ENCODE measurements at regions not wholly inside any gene's neighbourhood (a gene's known extent, or its start where the extent isn't known, plus 50 kb on each side); places are given as distances from the start of the nearest gene placed in this dataset.

DNA sequence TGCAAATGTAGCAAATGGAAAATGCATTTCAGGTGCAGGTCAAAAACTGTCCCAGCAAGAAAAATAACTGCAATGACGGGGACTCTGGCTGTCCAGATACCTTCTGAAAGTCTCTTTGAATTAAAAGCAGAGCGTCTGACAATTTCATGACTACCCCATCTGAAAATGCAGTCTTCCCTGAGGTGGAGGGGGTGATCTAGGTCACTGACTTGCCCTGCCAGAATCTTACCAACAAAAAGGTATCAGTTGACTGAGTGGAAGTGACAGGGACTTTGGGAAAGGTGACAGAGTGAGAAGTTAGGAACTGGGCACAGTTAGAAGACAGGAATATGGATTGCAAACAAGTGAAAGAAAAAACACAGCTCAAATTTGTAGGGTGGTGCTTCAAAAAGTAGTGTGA is 402.2 kb downstream of the DHX35 start:
- intact Hi-C loops (cut with DNase I), result no loop called here
- ATAC-seq (no peak), DNase-seq (no peak)

DNA sequence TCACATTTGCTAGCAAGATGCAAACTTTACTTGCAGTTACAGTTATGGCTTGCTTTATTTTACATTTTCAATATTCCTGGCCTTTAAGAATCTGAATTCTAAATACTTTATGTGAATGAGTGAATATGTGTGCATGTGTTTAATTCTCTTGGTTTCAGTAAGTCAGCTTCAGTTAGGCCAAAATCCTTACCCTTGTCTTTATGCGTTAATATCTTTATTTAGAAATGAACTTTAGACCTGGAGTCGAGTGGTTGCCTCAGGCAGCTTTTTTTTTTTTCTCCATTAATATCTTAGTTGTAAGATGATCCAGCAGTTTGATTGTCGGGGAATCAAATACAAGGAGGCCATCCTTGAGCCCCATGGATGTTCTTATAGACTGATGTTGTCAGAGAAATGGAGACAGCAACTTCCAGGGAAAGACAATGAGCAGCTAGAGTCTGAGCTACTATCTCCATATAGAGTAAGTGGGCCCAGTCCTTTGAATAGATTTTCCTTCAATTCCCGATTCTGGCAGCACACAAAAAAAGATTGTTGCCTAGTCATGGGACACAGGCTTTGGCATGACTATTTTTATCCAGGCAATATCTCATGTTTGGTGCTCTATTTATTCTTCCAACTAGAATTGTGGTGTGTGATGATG is 398.0 kb downstream of the DHX35 start:
- DNase-seq, result no peak
- ATAC-seq, result no peak
- intact Hi-C loops (cut with DNase I), result no loop called here

DNA sequence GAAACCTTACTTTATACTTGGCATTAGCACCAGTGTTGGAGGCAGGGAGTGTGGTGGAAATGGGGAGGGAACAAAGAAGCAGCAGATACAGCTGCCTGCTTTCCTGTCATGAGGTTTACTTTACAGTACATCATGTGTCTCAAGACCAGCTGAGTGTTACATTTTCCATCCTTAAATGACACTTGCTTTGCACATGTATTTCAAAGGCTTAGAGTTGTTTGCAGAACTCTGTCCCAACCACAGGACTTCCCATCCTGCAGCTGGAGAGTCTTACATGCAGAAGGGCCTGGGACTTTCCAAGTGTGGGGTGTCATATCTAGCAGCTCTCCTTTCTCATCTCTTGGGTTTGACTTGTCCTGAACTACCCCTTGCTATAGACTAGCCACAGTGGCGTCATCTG is 395.9 kb downstream of the DHX35 start:
- ATAC-seq (peak; percentile 30 to 68), DNase-seq (no peak)
- intact Hi-C loops (cut with DNase I), result no loop called here

DNA sequence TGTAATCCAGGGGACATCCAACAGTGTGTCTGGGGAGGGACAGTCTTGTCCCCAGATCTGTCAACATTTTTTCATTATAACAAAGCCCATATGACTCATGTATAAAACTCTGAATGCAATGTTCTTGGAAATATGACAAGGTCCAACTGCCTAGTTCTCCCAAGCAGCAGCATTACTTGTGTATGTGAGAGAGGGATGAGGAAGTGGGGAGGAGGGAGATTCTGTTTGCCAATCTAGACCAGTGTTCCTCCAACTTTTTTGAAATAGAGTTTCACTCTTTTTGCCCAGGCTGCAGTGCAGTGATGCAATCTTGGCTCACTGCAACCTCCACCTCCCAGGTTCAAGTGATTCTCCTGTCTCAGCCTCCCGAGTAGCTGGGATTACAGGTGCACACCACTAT is 394.8 kb downstream of the DHX35 start:
- DNase-seq (no peak), ATAC-seq (peak in 1 of 2 donors; percentile 51)
- intact Hi-C loops (cut with DNase I), result no loop called here

DNA sequence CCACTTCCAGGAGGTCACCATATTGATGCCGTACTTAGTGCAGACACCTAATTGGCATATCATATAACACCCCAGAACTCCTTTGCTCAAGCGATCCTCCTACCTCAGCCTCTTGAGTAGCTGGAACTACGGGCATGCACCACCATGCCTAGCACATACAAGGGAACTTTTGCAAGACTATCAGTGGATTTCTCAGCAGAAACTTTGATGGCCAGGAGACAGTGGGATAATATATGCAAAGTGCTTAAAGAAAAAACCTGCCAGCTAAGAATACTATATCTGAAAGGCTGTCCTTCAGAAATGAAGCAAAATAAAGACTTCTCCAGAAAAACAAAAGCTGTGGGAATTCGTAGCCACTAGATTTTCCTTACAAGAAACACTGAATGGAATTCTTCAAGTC is 387.1 kb downstream of the DHX35 start:
- DNase-seq, result no peak
- intact Hi-C loops (cut with DNase I), result no loop called here
- ATAC-seq, result no peak

DNA sequence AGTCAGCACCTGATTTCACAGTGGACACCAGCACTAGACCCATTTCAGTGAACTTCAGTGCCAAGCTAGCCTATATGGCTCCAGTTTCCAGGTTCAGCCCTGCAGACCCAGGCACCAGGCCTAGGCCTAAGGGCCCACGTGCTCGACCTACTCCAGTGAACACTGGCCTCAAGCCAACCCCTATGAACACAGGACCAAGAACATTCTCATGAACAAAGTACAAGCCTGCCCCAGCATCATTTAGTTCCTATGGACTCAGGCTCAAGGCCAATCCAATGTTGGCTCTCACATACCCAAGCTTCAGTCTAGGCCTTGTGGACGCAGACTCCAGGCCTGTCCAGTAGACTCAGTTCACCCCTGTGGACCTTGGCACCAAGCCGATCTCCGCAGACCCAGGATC is 385.5 kb downstream of the DHX35 start:
- no peak for ATAC-seq
- intact Hi-C loops (cut with DNase I), result no loop called here
- DNase-seq, result no peak

DNA sequence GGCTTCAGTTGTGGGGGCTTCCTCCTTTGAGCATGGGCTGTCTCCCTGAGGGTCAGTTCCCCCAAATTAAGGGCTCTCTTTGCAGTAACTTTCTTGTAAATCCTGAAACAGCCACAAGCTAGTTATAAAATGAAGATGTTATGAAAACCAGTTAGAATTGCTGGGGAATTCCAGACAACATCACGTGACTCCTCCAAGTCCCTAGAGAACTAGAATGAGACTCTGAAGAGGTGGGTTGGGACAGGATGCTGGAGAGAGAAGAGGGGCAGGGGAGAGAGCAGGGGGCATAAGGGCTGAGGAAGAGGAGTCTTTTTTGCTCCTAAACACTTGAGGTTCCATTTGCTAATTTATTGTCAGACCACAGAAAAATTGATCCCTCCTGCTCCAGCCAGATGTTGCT is 380.3 kb downstream of the DHX35 start:
- intact Hi-C loops (cut with DNase I), result no loop called here
- ATAC-seq, result no peak
- no peak for DNase-seq

DNA sequence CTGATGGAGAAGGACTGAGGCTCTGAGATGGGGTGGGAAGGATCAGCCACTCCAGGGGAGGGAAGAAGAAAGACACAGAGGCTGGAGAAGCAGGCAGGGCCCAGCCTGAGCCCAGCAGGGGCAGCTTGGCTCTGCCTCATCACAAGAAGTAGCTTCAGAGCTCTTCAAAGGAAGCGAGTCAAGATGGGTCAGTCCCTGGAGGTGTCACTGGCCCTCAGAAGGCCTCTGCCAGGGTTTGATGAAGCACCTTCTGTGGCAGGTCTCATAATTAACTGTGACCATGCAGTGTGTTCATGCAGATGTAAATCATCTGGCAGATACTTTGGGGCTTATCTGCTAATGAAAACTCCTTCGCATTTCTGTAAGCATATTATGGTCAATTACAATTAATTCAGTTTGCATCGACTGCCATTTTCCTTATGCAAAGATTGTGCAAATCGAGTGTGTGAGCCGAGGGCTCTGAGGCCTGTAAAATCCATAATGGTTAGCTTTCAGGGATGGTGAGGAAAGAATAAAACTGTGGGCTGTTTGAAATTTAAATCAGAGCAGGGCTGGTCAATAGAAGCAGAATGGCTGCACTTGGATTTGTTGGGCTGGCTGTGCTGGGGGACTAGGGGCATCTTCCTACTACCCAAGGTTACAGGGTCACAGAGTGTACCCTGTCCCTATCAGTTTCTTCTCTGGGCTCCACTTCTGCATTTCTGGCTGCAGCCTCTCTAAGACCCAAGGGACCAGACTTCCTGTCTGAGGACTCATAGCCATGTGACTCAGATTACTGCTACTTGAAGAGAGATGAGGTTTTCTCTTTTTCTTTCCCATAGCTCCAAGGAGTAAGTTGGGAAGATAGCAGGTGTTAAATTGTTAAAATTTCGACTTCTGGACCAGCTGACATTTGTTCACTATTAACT is 376.6 kb downstream of the DHX35 start:
- ATAC-seq (peak; percentile 72 to 83), DNase-seq (peak; percentile 26)
- intact Hi-C loops (cut with DNase I), result no loop called here

DNA sequence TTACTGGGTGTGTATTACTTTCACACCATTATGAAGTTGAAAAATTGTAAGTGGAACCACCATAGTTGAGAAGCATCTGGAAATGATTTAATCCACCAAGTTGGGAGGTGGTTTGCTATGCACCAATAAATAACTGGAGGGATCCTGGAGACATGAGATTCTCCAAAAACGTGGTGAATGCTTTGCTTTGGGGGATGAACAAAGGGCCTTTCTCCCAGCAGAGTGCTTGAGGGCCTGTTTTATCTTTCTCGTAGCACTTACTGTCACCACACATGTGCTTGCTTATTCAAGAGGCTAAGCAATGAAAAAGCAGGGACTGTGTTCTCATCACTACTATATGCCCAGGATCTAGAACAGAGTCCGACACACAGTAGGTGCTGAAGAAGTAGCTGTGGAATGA is 371.1 kb downstream of the DHX35 start:
- ATAC-seq (no peak), DNase-seq (no peak)
- intact Hi-C loops (cut with DNase I), result no loop called here

DNA sequence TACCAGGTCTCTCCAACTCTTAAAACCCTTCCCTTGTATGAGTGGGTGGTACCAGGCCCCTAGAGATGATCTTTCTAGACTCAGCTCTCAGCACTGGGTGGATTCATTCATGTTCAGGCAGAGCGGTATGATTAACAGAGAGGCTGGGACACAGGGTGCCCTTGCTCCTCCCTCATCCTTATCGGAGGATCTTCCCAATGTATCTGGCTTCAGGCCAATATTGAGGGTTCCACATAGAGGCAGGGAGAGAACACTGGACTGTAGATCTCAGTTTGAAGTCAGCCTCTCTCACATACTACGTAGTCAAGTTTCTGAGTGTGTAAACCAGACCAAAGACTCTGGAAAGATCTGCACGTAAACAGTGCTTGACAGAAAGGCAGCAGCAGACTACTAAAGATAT is 366.2 kb downstream of the DHX35 start:
- ATAC-seq, result no peak
- DNase-seq, result no peak
- intact Hi-C loops (cut with DNase I), result no loop called here

DNA sequence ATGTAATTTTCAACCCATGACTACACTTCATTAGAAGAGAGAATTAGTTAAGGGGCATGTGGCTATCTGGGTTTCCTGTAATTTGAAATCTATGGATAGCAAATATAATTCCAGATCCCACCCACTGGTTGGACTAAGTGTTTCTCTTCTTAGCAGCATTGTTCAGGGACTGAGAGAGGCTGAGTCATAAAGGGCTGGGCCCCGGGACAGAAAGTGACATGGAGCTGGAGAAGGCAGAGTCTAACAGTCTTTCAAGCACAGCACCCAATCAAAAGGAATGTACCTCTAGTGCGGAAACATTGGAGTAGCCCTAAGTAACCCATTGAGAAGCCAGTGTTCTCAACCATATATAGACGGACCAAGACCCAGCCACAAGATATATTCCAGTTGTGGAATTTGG is 363.9 kb downstream of the DHX35 start:
- DNase-seq, result no peak
- ATAC-seq, result no peak
- intact Hi-C loops (cut with DNase I), result no loop called here

DNA sequence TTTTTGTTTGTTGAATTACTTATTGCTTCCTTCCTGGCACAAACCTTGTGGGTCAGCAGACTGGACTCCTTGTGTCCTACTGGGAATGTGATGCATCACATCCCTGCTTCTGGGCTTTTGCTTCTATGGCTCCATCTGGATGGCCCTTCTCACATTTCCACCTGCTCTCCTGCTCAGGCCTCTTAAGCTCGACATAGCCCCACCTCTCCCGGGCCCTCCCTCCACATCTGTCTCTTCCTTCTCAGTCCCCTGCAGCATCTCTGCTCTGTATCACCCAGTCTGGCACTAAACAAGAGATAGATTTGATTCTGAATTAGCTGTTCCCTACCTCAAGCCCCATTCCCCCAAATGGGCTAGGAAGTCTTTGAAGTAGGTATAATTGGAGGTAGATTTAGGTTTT is 356.8 kb downstream of the DHX35 start:
- intact Hi-C loops (cut with DNase I), result no loop called here
- no peak for ATAC-seq
- DNase-seq, result no peak

DNA sequence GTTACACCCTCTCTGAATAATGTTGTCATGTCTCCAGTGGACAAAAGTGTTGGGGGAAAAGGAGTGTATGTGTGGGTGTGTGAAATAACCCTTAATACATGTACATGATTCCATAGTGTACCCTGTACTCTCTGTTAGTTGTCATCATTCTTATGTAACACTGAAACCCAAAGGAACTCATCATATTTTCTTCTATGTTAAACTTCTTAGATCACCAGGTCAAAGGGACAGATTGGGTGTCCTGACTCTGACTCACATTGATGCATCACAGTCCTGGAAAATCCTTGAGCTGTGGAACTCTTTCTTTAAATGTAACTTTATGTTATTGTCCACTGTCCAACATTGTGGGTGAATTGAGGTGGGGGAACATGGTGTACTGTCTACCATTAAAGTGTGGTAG is 350.5 kb downstream of the DHX35 start:
- no peak for ATAC-seq
- no peak for DNase-seq
- intact Hi-C loops (cut with DNase I), result no loop called here

DNA sequence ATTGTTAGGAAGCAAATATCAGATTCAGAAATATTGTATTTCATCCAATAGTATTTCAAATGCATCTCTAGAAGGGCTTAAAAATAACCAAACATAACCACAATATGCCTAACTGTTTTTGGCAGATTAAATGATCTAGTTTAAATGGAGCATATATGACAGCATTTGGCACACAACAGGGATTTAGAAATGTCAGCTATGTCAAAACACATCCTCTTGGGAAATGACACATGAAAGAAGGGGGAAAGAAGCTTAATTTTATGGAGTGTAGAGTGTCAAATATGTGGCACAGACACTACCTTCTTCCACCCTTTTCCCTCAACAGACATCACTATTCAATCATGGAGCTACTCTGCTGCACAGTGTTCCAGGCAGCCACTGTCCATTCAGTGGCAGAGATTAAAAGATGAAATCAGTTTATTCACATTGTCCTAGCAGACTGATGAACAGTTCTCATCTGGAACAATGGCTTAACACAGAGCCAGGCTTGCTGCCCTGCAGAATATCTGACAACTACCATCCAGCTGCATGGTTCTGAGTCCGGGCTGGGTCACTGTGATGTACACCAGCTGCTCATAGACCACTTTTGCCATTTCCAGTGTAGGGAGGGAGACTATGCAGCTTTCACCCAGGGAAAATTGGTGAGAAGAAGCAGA is 349.8 kb downstream of the DHX35 start:
- ATAC-seq (no peak), DNase-seq (no peak)
- intact Hi-C loops (cut with DNase I), result no loop called here

DNA sequence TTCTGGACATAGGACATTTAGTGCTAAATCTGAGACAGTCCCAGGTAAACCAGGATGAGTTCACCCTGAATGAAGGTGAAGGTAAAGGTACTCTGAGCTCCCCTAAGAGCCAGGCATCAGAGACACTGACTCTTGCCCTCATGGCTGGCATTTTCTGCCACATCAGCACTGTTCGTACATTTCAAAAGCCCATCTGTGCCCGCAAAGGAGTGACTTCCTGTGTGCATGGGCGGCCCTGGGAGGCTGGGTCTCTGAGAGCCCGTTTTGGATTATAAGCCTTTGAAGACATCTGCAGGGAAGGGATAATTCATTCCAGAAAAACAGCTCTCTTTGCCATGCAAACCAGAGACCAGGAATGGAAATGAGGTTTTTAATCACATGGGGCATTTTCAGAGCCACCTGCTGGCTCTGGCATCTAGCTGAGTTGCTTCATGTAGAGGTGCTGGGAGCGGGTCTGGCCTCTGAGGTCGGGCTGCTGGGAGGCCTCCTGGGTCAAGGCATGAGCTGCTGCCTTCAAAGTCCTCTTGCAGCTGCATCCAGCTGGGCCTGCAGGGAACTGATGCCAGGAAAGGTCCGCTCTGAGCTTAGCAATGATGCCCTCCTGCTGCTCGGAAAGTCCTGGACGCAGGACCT is 348.3 kb downstream of the DHX35 start:
- intact Hi-C loops (cut with DNase I), result no loop called here
- DNase-seq, result no peak
- no peak for ATAC-seq

DNA sequence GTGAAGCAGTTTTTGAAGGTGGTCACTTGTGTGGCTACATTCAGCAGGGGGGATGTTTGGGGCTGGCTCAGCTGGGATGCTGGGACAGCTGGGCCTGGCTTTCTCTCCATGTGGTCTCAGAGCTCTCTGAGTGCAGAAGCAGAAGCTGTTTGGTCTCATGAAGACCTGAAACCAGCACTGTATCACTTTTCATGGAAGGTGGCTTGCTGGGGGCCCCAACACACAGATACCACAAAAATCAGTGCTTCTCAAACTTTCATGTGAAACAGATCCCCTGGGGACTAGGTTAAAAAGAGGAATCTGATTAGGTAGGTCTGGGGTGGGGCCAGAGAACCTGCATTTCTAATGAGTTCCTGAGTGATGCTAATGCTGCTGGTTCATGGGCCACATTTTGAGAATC is 347.3 kb downstream of the DHX35 start:
- intact Hi-C loops (cut with DNase I), result no loop called here
- ATAC-seq (no peak), DNase-seq (no peak)

DNA sequence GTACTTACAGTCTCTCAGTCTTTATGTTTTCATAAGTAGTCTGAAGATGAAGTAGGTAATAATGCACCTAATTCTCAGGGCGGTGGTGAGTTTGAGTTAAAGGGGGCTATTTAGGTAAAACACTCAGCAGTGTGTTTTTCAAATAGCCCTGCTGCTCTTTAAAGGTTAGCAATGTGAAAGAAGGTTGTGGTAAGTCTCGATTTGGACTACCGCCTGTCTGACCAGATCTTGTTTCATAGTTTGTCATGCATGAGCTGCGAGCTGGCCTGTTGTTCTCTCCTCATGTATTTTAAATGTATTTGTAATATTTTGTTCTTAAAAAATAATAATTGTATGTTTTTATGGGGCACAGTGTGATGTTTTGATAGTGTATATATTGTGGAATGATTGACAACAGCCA is 340.2 kb downstream of the DHX35 start:
- ATAC-seq, result no peak
- no peak for DNase-seq
- intact Hi-C loops (cut with DNase I), result no loop called here

DNA sequence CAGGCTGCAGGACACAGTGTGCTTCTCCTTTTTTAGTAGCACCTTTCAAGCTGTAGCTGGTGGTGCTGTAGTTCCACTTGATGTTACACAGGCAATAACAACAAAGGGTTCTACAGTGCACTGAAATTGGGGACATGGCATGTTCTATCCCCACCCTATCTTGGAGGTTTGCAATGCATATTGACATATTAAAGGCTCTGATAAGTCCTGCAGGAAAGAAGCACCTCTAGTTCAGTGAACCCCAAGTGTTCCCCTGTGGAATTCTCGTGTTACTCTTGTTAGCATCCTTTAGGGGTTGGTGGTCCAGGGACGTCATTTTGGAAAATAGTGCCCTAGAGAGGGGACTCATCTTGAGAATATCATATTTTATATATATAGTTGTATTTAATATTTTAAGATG is 337.6 kb downstream of the DHX35 start:
- DNase-seq, result no peak
- ATAC-seq, result no peak
- intact Hi-C loops (cut with DNase I), result no loop called here

DNA sequence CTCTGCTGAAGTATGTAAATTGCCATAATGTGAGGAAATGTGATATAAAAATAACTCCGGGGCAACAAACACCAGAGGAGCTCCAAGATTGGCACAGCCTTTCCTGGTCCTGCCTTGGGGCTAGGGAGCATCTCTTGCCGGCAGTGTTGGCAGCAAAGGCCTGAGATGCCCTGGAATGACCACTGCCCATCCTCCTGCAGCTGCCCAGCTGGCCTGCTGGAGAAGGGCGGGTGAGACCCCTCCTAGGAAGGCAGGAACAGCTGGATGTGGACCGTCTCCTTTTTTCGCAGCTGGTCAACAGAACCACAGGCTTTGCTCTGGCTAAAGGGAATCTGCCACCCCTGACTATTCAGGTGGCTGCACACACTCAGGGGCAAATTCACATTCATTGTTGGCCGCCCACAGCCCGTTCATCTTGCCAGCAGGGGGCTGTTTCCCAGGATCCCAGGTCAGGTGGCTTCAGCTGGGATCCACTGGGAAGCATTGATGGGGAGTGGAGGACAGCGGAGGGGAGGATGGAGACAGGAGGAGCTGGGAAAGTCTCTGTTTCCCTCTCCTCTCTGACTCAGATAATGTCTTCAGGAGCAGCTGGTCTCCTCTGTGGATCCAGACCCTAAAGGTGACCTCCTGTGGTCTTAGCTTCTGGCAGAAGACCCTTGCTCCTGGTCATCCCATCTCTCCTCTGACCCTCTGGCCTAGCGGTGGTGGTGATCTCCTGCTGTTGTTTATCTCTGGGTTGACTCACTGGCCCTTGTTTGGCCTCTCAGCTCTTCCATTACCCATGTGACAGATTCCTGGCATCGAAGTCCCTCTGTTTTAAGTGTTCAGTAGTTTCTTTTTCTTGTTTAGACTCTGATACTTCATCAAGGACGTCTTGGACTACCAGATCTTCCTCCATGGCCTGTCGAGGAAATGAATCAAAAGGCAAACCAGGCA is 336.7 kb downstream of the DHX35 start:
- DNase-seq (no peak), ATAC-seq (no peak)
- intact Hi-C loops (cut with DNase I), result no loop called here
